Fibroblast of peridontal ligament (primary cell): ENCODE measurements at regions not wholly inside any gene's neighbourhood (a gene's known extent, or its start where the extent isn't known, plus 50 kb on each side); places are given as distances from the start of the nearest gene placed in this dataset.

ENCODE experiments used
- DNase-seq: peaks from one replicate; pipeline ENCODE4 v3.0.0-alpha.2; 2010; ENCODE audit errors: extremely low read depth

DNA sequence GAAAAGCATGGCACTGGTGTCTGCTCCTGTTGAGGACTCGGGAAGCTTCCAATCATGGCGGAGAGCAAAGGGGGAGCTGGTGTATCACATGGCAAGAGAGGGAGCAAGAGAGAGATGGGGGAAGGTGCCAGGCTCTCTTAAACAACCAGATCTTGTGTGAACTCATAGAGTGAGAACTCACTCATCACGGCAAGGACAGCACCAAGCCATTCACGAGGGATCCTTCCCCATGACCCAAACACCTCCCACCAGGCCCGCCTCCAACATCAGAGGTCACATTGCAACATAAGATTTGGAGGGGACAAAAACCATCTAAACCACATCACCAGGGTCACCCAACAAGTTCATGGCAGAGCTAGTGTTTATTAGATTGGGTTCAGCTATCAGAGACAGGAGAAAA, 218.7 kb upstream of the BCOR start:
- DNase-seq = no peak

DNA sequence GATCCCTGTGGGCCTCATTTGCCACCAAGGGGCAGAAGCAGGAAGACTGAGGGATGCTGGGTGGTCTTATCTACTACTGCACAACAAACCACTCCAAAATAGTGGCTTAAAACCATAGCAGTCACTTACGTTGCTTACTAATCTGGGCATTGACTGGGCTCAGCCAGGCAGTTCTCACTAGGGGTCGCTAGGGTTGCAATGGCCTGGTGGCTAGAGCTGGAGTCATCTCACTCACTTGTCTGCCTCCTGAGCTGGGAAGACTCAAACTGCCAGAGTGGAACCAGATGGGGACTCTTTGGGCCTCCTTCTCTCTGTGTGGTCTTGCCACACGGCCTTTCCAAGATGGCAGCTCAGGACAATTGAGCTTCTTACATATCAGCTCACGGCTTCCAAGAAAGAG, 216.3 kb upstream of the BCOR start:
- DNase-seq = no peak

DNA sequence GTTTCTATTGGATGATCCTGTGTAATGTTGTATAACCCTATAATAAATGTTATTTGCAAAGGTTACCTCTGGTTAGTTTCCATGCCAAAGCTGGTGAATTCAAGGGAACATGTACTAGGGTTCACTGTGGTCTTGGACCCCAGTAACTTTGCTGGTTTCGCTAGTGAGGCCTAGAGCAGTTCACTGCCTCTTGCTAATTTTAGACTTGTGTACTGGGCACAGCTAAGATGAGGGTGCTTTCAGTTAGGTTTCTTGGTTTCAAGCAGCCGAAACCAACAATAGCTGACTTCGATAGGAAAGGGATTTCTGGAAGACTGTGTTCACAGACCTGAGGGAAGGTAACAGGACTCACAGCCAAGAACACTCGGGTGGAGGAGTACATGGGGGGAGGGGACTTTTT, 215.5 kb upstream of the BCOR start:
- no peak for DNase-seq

DNA sequence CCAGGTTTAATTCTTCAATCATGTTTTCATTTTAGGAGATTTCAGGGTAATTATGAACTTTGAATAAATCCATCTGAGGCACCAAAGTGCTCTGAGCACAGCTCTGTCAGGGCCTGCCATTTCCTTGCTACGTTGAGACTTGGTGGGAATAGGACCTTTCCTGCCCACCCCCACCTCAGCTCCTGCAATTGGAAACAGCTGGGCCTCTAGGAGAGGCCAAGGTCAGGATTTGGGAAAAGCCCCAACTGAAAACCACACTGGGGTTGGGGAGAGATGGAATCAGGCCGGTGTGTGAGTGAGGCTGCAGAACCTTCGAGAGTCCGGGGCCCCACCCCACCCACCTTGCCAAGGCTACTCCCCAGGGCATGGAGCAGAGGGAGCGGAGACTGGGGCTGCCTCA, 212.7 kb upstream of the BCOR start:
- DNase-seq = peak; percentile 2

DNA sequence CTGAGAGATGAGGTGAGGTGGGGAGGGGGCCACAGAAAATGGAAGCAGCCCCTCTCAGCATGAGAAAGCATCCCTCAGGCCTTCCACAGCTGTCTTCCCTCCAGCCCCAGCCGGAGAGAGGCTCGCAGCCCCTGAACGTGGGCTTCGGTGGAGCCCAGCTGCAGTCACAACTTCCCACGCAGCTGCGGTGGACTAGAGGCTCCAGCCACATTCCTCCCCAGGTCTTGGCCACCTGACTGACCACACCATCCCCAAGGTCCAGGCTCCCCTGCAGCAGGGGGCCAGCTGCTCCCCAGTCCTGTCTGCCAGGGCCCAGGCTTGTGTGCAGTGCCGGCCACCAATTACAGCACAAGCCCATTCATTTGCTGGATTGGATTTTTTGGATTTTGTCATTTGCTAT, 212.3 kb upstream of the BCOR start:
- peak; percentile 2 for DNase-seq

DNA sequence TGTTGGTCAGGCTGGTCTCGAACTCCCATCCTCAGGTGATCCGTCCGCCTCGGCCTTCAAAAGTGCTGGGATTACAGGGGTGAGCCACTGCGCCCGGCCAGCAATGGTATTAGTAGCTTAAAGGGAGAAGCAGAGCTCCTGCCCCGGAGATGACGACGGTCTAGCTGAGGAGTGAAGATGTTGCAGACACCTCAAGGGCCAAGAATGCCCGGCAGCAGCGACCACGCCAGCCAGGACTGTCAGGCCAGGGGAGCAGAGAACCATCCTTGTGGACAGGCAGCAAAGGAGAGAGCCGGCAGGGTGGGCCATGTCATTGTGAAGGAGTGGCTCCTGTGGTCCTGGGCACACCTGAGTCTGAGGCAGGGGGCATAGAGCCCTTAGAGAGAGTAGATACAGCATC, 210.1 kb upstream of the BCOR start:
- DNase-seq = no peak

DNA sequence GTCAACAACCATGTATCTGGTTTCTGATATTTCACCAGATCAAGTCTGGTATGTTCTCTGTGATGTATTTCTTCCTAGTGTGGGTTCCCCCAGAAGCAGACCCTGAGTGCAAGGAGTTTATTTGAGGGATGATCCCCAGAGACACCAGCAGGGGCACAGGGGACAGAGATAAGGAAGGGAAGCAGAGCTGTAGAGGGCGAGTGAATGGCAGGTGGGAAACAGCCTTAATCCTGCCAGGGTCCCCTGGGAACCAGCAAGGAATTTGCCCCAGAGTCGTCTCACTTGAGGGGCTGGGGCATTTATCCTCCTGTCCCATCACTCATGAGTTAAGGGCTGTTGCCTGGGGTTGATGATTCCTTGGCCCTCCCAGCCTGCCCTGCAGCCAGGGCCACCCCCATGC, 206.4 kb upstream of the BCOR start:
- no peak for DNase-seq

DNA sequence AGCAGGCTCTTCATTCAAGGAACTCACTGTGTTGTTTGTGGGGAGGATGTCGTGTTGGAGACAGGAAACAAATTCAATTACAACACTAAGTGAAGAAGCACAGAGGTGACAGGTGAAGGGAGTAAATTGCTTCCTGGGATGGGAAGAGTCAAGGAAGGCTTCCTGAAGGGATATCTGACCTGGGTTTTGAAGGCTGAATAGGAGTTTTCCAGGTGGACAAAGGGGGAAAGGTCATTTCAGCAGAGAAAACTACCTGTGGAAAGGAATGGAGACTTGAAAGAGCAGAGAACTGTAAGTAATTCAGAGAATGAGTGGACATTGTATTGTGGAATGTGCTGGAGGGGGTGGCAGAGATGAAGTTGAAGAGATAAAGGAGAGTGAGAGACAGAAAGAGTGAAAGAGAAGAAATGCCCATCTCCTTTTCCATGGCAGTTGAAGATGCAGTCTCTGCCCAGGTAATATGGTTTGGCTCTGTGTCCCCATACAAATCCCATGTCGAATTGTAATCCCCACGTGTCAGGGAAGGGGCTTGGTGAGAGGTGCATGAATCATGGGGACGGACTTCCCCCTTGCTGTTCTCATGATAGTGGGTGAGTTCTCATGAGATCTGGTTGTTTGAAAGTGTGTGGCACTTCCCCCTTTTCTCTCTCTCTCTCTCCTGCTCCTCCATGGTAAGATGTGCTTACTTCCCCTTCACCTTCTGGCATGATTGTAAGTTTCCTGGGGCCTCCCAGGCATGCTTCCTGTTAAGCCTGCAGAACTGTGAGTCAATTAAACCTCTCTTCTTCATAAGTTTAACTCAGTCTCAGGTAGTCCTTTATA, 205.7 kb upstream of the BCOR start:
- DNase-seq = no peak

DNA sequence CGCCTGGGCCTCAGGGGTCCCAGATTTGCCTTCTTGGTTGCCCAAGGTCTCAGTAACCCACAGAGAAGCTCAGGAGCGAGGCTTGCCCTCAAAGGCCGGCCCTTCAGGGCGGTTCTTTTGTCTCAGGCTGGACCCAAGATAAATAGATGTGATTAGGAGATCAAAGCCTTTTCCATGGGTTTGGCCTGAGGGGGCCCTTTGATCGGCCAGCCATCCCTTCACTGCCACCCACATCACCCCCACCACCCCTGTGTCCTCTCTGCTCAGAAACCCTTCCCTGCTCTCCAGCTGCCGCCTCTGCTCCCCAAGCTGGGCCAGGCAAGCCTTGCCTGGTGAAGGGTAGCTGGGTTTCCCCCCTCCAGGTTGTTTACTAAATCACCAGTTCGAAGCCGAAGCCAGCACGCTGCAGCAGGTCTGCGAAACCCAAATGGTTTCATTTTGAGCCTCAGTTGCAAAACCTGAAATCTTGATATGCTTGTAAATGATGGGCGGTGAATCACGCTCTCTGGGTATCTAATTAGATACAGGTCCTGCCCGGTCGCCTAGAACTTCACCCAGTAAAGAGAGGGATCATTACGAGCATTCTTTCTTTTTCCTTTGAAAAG, 202.6 kb upstream of the BCOR start:
- no peak for DNase-seq

DNA sequence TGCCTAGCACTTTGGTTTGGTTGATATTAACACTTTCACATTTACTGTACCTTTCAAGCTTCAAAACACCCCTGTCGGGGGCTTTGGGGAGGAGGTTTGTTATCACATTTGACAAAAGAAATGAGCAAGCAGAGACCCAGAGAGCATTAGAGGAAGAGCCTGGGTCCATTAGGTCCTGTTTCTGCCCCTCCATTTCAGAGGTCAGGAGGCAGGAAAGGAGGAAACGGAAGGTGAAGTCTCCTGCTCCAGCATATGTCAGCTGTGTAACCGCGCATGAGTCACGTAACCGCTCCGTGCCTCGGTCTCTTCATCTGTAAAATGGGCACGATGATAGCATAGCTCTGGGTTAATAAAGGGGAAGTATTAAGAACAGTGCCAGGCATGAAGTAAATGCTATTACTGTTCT, 201.9 kb upstream of the BCOR start:
- no peak for DNase-seq

DNA sequence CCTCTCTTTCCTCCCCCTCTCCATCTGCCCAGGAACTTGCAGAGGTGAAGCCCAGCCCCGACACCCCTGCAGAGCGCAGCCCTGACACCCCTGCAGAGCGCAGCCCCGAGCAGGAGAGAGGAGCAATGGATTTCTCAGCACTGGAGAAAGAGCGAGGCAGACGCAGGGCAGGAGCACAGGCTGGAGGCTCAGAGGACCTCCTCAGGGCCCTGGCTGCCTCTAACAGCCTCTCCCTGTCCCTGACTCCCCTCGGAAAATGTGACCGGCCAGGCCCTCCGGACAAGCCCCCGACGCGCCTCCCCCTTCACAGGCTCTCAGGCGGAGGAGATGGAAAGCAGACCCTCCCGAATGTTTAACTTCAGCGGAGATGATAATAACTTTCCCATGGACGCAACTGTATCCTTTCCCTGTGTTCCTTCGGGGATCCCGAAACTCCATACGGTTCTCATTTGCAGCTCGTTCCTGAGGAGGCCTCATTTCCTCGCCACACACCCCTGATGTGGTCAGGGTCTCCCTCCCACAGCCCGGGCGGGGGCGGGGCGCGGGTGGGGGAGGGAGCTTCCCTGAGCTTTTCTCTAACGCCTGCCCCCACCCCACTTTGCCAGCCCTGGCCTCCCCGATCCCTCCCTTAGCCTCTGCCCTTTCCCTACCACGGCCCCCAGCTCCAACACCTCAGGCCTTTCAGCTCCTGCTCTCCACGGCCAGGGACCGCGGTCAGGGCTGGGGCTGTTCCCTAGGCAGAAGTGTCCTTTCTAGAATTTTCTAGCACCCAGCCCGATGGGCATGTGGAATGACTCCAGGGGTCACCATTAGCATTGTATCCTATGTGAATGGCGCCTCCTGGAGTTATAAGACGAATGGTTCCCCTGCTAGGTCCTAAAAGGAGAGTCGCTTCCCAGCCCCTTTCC, 201.1 kb upstream of the BCOR start:
- DNase-seq = peak; percentile 22

DNA sequence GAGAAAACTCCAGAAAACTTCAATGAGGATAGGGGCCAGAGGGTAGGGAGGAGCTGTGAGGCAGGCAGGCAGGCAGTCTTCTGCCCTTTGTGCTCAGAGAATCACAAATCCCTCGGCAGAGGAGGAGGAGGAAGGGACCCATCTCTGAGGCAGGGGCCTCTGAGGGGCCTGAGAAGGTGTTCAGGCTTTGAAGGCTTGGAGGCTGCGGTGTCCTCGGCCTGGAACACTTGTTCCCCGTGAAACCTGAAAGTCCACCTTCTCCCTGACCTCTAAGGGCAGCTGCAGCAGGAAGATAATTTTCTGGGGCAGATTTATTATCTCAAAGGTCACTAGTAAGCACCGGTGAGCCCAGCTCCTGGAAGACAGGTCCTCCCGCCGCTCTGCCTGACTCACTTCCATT, 200.3 kb upstream of the BCOR start:
- DNase-seq = no peak

DNA sequence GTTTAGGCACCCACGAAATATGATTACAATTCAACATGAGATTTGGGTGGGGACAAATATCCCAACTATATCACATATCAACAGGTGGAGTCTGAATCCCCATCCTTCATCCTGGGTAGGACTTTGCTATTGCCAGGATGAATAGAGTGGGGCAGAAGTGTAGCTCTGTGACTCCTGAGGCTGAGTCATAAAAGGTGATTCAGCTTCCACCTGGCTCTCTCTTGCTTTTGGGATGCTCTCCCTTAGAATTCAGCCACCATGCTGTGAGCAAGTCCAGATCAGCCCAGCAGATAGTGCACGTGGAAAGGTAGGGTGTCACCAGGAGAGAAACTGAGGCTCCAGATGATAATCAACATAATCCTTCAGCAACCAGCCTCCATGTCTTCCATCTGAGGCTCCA, 193.8 kb upstream of the BCOR start:
- DNase-seq = no peak

DNA sequence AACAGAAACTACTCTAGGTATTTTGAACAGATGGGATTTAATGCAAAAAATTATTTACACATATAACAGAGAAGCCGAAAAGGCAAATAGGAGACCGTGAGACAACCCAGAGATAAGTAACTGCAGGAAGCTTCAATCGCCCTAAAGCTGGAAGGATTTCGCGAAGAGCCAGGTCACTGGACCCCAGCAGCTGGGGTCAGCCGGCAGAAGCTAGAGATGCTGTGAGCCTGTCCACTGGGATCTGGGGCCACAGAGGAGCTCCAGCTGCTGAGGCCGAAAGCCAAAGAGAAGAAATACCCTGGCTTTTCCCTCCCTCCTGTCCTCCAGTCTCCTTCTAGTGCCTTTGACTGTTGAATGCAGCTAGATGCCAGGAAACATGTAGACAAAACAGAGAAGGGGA, 192.8 kb upstream of the BCOR start:
- DNase-seq = no peak

DNA sequence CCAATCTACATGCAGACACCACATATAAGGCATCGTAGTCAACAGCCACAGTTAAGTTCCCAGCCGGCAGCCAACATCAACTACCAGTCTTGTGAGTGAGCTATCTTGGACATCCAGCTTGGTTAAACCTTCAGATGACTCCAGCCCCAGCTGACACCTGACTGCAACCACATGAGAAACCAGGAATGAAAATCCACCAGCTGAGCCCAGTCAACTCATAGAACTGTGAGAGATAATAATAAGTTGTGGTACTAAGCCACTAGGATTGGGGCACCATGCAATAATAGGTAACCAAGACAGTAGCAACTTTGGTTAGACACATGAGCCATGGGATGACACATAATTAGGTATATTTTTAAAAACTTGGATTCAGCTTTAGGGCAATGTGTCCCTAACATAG, 188.1 kb upstream of the BCOR start:
- DNase-seq = no peak

DNA sequence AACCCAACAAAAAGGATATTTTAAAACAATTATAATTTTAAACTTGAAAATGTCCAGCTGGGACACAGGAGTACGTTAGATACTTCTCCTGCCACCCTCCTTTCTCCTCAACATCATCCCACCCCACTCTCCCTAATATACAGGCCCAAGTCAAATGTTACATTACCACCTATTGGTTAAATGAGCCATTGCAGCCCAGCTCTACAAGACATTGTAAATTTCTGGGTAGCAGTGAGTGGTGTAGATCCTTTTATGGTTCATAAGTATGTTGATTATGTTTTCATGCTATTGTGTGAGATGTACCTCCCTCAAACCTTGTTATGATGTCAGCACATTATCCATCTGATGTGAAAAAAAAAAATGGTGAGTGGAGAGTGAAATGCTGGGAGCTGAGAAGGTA, 187.1 kb upstream of the BCOR start:
- no peak for DNase-seq

DNA sequence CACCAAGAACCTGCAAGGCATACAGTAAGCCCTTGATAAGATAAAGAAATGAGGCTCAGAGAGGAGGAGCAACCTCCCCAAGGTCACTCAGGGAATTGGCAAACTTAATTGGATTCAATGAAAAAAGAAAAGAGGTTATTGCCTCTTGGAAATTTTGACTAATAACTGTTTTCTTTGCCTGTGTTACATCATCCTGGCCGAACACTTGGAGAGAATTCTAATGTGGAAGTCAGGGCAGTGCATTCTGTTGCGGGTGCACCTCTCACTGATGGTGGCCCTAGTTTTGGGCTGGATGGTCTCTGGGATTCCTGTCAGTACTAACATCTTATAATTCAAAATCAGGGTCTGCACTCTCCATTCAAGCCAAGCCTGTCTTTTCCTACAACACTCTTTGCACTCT, 186.2 kb upstream of the BCOR start:
- no peak for DNase-seq

DNA sequence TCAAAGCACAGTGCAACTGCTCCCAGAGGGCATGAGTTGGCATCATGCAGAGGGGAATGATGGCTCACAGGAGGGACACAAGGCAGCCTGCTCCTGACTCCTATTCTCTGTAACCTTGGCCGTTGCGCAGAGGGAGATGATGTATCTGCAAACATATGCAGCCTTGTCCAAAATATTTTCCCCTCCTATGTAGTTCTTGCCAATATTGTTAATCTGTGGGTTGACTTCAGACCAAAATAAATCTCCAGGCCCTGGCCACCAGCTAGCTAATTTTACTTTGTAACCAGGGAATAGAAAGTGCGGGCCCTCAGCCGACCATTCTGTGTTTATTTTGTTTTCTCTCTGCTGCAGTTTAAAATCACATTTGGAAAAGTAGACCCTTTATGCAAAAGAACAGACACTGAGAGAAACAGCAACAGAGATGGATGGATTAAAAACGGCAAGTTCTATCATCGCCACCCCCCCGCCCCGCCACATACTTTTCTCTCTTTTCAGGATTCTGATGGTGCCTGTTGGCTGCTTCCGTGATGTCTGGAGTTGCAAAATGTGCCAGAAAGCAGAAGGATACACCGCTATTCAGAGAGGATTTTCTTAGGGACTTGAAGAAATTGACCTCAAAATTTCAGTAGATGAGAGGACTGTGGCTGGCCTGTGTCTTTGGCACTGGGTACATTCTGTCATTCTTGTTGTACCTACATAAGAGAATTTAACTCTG, 185.3 kb upstream of the BCOR start:
- peak; percentile 82 for DNase-seq

DNA sequence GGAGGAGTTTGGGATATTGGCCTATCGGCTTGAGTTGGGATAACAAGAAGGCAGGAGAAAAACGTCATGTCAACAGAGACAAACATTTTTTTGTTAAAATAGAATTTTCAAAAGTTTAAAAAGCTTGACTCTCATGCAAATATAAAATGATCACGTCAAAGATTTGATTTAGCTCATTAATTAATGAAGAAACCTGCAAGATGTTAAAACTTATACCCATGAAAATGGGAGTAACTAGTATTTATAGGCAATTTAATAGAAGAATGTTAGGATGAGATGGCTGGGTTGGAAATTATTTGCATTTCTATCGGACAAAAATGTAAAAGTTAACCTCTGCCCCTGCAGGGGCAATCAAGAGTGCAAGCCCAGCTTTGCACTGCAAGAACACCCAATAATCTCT, 184.6 kb upstream of the BCOR start:
- DNase-seq = no peak

DNA sequence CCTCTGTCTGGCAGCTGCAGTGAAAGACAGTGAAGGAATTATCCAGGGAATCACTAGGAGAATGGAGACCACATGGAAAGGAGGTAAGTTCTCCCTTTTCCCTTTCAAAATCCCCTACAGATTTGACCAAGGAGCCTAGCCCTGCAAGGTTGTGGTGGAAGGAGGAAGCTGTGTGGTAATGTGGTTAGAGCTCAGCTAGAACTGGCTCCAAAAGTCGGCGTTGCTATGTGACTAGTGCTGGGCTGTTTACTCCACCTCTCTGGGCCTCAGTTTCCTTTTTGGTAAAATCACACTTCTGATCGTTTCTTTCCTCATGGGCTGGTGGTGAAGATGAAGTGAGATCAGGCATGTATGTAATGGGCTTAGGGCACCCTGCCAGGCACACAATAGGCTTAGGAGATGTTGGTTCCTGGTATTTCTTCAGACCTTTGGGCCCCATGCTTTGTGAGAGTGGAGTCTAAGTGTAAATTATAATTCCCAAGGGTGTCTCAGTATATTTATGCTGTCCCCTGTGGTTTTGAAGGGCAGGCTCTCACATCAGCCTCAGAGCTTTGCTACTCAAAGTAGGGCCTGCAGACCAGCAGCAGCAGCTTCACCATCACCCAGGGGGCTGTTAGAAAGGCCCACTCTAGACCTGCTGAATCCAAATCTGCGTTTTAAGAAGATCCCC, 183.7 kb upstream of the BCOR start:
- no peak for DNase-seq

DNA sequence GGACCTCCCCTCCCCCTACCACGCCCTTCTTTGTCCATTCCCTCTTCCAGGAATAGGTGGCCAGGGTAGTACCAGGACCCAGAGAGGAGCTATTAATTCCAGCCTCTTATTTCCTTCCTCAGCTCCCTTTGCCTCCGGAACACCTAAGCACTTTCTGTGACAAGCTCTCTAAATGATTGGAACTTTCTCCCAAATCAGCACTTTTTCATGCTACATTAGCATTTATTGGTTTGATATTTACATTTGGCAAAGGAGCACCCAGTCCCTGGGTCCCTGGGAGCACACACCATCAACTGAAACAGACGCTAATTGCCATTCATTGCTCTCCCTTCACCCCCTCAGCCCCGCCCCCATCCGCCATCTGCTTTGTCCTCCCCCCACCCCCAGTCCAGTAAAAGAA, 182.0 kb upstream of the BCOR start:
- no peak for DNase-seq

DNA sequence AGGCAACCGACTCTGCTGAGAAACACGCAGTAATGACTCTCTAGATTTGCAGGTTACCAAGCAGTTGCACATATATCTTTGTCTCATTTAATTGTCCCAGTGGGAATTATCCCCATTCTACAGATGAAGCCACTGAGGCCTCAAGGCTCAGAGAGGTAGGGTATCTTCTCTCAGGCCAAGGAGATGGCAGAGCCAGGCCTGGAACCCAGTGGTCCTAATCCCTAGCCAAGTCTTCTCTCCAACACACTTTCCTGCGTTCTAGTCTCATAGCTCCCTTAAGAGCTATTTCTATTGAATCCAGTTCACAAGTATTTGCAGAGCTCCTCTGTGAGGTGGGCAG, 181.3 kb upstream of the BCOR start:
- DNase-seq = no peak
